ENCODE measurements at regions not wholly inside any gene's neighbourhood (a gene's known extent, or its start where the extent isn't known, plus 50 kb on each side); places are given as distances from the start of the nearest gene placed in this dataset.

DNA sequence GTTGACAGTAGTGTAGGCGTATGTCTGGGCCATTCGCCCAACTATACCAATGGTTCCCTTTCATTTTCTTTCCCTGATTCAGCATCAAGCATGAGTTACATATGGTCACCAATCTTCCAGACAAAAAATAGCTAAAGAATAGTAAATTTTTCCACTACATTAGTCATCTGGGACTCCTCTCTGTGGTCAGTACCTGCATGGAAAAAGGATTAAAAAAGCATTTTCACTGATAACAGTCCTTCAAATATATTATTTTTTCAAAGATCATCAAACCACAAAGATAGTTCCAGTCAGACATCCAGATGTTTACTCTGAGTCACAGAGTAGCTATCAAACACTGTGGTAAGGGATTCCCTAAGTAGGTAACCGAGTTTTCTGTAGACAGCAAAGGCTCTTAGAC is 302.6 kb upstream of the SEMA3D start:
- TF ChIP-seq, protein P1, sequence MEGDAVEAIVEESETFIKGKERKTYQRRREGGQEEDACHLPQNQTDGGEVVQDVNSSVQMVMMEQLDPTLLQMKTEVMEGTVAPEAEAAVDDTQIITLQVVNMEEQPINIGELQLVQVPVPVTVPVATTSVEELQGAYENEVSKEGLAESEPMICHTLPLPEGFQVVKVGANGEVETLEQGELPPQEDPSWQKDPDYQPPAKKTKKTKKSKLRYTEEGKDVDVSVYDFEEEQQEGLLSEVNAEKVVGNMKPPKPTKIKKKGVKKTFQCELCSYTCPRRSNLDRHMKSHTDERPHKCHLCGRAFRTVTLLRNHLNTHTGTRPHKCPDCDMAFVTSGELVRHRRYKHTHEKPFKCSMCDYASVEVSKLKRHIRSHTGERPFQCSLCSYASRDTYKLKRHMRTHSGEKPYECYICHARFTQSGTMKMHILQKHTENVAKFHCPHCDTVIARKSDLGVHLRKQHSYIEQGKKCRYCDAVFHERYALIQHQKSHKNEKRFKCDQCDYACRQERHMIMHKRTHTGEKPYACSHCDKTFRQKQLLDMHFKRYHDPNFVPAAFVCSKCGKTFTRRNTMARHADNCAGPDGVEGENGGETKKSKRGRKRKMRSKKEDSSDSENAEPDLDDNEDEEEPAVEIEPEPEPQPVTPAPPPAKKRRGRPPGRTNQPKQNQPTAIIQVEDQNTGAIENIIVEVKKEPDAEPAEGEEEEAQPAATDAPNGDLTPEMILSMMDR (conservative IDR thresholded peaks at IDR 0.05; ENCODE audit: low read length): no peak
- TF ChIP-seq EZH2phosphoT487 (IDR thresholded peaks at IDR 0.05; ENCODE audit: borderline replicate concordance): no peak

Measured in Loucy (cell line).